Mesothelial cell of epicardium (in vitro differentiated cells): ENCODE measurements at regions not wholly inside any gene's neighbourhood (a gene's known extent, or its start where the extent isn't known, plus 50 kb on each side); places are given as distances from the start of the nearest gene placed in this dataset.

Experiments used
- DNase-seq, 2 experiments: peaks; one replicate each; pipeline ENCODE4 v3.0.0; 2021; ENCODE audit warnings: low spot score in 2 of 2; ENCODE audit not compliant: unreplicated experiment in 2 of 2
- H3K27ac Mint-ChIP-seq: 2 replicates; pipeline ENCODE4 v1.8.0; 2021; ENCODE audit warnings: mixed read lengths
- H3K27me3 Mint-ChIP-seq: 2 replicates; pipeline ENCODE4 v1.8.0; 2021; ENCODE audit warnings: low read depth, mixed read lengths
- H3K36me3 Mint-ChIP-seq: 2 replicates; pipeline ENCODE4 v1.8.0; 2021; ENCODE audit warnings: mixed read lengths
- H3K4me1 Mint-ChIP-seq: 2 replicates; pipeline ENCODE4 v1.8.0; 2021; ENCODE audit warnings: mixed read lengths
- H3K4me3 Mint-ChIP-seq: 2 replicates; pipeline ENCODE4 v1.8.0; 2021; ENCODE audit warnings: mild to moderate bottlenecking, moderate library complexity, mixed read lengths
- H3K9me3 Mint-ChIP-seq: 2 replicates; pipeline ENCODE4 v1.8.0; 2021; ENCODE audit warnings: mixed read lengths
- CTCF ChIP-seq: fragments of 200-600 bp; sonication (generic); IDR thresholded peaks from one replicate; pipeline ENCODE4 v1.5.0; 2021; ENCODE audit warnings: antibody characterized with exemption; ENCODE audit not compliant: unreplicated experiment

DNA sequence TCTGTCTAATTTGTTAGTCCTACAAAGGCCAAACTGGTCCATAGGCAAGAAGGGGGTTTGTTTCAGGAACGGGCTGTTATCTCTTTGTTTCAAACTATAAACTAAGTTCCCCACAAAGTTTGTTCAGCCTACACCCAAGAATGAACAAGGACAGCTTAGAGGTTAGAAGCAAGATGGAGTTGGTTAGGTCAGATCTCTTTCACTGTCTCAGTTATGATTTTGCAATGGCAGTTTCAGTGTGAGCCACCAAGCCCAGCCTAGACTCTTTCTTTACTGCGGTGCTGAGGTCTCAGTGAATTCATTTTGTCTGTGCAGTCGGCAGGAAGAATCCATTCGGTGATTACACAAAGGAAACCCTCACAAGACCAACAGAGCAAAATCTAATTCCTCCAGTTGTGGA is 56.6 kb upstream of the ABCC4 start:
- H3K27ac Mint-ChIP-seq, result no peak overlapping the region

GRCh38 chr13:95360052-95360451 is 58.8 kb upstream of the ABCC4 start:
- no peak for TF ChIP-seq CTCF
- DNase-seq, result no peak
- Mint-ChIP-seq H3K4me3 (no peak overlapping the region), H3K27ac (no peak overlapping the region), H3K27me3 (no peaks in the 10 kb centered on the region), H3K4me1 (peaks cover 6% of the 10 kb centered on the region), H3K9me3 (peaks cover 12% of the 10 kb centered on the region), H3K36me3 (no peaks in the 10 kb centered on the region)

More for the DNA sequence above, 56.6 kb upstream of the ABCC4 start:
- no peak for TF ChIP-seq CTCF
- H3K27me3 Mint-ChIP-seq, result no peaks in the 10 kb centered on the region
- peaks cover 12% of the 10 kb centered on the region for H3K9me3 Mint-ChIP-seq
- H3K36me3 Mint-ChIP-seq, result no peaks in the 10 kb centered on the region
- H3K4me3 Mint-ChIP-seq, result no peak overlapping the region
- no peak for DNase-seq
- peaks cover 14% of the 10 kb centered on the region for H3K4me1 Mint-ChIP-seq

DNA sequence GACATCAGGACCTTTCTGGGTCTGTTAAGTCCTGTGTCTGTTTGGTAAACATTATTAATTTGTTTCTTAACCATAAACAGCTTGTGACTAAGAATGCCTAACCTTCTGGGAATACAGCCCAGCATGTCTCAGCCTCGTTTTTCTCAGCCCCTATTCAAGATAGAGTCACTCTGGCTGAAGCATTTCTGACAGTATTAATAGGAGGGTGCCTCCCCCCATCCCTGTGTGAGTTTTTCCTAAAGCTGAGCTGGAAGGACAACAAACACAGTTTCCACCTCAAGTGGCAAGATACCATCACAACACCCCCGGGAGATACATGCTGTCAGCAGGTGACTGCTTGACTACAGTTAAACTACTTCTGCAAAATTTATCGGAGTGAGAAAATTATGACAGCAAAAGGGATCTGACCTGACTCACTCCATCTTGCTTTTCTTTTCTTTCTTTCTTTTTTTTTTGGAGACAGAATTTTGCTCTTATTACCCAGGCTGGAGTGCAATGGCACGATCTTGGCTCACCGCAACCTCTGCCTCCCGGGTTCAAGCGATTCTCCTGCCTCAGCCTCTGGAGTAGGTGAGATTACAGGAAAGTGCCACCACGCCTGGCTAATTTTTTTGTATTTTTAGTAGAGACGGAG is 59.3 kb upstream of the ABCC4 start:
- H3K27me3 Mint-ChIP-seq, result no peaks in the 10 kb centered on the region
- H3K4me3 Mint-ChIP-seq, result no peak overlapping the region
- H3K9me3 Mint-ChIP-seq, result peaks cover 12% of the 10 kb centered on the region
- TF ChIP-seq CTCF, result no peak
- no peak for DNase-seq
- H3K27ac Mint-ChIP-seq, result no peak overlapping the region
- H3K4me1 Mint-ChIP-seq, result peaks cover 1% of the 10 kb centered on the region
- H3K36me3 Mint-ChIP-seq, result no peaks in the 10 kb centered on the region

DNA sequence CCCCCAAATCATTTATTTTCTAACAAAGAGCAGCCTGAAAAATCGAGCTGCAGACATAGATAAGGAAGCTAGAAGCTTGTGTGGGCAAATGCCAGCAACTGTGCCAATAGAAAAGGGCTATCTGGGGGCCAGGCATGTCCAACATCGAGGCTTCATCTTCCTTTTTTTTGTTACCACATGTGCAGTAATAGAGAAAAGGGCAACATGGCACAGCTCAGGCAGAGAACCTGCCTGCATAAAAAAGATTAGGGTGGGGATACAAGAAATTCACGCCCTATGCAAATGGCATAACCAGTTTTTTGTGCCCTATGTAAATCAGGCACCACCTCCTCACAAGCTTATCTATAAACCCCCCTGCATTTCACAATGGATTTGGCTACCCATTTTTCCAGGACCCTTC is 60.4 kb upstream of the ABCC4 start:
- no peak for DNase-seq

DNA sequence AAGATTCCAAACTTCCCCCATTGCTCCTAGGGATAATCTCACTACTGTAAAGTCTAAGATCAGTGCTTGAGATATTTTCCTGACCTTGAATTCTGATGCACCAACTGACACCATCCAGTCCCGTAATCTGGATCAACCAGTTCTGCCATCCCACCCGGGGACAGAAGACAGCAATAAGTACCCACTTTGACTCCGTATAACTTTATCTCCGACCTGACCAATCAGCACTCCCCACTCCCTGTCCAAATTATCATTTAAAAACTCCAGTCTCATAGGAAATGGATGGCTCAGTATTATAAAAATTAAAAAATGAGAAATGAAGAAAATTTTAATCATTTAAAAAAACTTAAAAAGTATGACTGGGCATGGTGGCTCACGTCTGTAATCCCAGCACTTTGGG is 61.4 kb upstream of the ABCC4 start:
- no peak for DNase-seq
- TF ChIP-seq CTCF, result no peak
- Mint-ChIP-seq H3K27ac (no peak overlapping the region), H3K36me3 (no peaks in the 10 kb centered on the region), H3K9me3 (peaks cover 5% of the 10 kb centered on the region), H3K4me1 (no peaks in the 10 kb centered on the region), H3K4me3 (no peak overlapping the region), H3K27me3 (no peaks in the 10 kb centered on the region)

More for the DNA sequence above, 60.4 kb upstream of the ABCC4 start:
- Mint-ChIP-seq H3K36me3 (no peaks in the 10 kb centered on the region), H3K9me3 (peaks cover 12% of the 10 kb centered on the region), H3K4me3 (no peak overlapping the region), H3K4me1 (no peaks in the 10 kb centered on the region), H3K27me3 (no peaks in the 10 kb centered on the region), H3K27ac (no peak overlapping the region)
- no peak for TF ChIP-seq CTCF
